ENCODE measurements at regions not wholly inside any gene's neighbourhood (a gene's known extent, or its start where the extent isn't known, plus 50 kb on each side); places are given as distances from the start of the nearest gene placed in this dataset.

GRCh38 chr12:113735131-113735530 lies 231.0 kb downstream of the RBM19 start:
- H3K27me3 ChIP-seq (ENCODE audit: insufficient read depth, poor library complexity, severe bottlenecking), result peaks cover 2% of the 10 kb centered on the region
- H3K4me3 ChIP-seq (replicated peaks; ENCODE audit: insufficient read depth, low read length), result no peak overlapping the region
- no peak for TF ChIP-seq GABPA (IDR thresholded peaks at IDR 0.05; ENCODE audit: low read depth)
- no peak for TF ChIP-seq POLR2AphosphoS5 (IDR thresholded peaks at IDR 0.05; ENCODE audit: low read depth)
- TF ChIP-seq CTCF (IDR thresholded peaks at IDR 0.05; ENCODE audit: insufficient read depth, low read length), result no peak
- no peak for TF ChIP-seq SPI1 (IDR thresholded peaks at IDR 0.05; ENCODE audit: borderline replicate concordance, low read depth)
- TF ChIP-seq REST (IDR thresholded peaks at IDR 0.05; ENCODE audit: insufficient replicate concordance, low read depth), result no peak
- H3K27ac ChIP-seq (replicated peaks), result no peak overlapping the region
- DNase-seq (ENCODE audit: low read depth in 1 of 2, low spot score in 1 of 2), result no peak

DNA sequence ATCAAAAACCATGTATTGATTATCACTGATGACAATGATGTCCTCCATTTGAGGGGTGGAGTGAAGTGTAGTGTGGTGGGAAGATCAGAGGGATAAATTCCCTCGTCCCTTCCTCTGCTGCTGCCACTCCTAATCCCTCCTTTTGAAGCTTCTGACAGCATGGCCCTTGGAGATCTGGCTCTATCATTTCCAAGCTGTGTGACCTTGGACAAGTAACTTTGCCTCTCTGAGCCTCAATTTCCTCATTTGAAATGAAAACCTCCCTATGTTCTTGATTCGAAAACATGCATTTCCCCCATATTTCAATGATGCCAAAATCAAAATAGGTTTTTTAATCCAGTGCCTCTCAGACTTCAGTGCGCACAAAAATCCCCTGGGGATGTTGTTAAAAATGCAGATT lies 231.6 kb downstream of the RBM19 start:
- no peak for DNase-seq (ENCODE audit: low read depth in 1 of 2, low spot score in 1 of 2)
- Histone ChIP-seq H3K4me3 (replicated peaks; ENCODE audit: insufficient read depth, low read length) (no peak overlapping the region), H3K27ac (replicated peaks) (no peak overlapping the region), H3K27me3 (ENCODE audit: insufficient read depth, poor library complexity, severe bottlenecking) (peaks cover 2% of the 10 kb centered on the region)
- TF ChIP-seq CTCF (IDR thresholded peaks at IDR 0.05; ENCODE audit: insufficient read depth, low read length), result no peak
- TF ChIP-seq REST (IDR thresholded peaks at IDR 0.05; ENCODE audit: insufficient replicate concordance, low read depth), result no peak
- TF ChIP-seq POLR2AphosphoS5 (IDR thresholded peaks at IDR 0.05; ENCODE audit: low read depth), result no peak
- no peak for TF ChIP-seq GABPA (IDR thresholded peaks at IDR 0.05; ENCODE audit: low read depth)
- TF ChIP-seq SPI1 (IDR thresholded peaks at IDR 0.05; ENCODE audit: borderline replicate concordance, low read depth), result no peak

DNA sequence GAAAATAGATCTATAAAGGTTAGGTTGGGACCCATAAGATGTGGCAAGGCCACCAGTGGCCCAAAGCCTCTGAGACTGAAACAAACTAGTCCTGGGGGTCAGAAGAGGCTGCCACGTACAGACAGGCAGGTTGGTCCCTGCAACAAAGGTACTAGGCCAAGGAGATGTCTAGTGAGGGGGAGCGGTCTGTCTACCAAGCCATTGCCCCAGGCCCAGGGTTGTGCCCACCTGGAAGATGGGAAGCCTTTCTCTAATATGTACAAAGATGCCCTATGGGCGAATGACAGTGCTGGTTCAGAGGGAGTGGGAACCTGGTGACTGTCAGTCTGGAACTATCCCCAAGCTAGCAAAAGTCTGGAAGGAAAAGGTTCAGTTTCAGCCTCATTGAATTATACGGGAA lies 233.2 kb downstream of the RBM19 start:
- no peaks in the 10 kb centered on the region for H3K27me3 ChIP-seq (ENCODE audit: insufficient read depth, poor library complexity, severe bottlenecking)
- TF ChIP-seq GABPA (IDR thresholded peaks at IDR 0.05; ENCODE audit: low read depth) (no peak), SPI1 (IDR thresholded peaks at IDR 0.05; ENCODE audit: borderline replicate concordance, low read depth) (no peak), REST (IDR thresholded peaks at IDR 0.05; ENCODE audit: insufficient replicate concordance, low read depth) (no peak), POLR2AphosphoS5 (IDR thresholded peaks at IDR 0.05; ENCODE audit: low read depth) (no peak), CTCF (IDR thresholded peaks at IDR 0.05; ENCODE audit: insufficient read depth, low read length) (no peak)
- no peak for DNase-seq (ENCODE audit: low read depth in 1 of 2, low spot score in 1 of 2)
- H3K27ac ChIP-seq (replicated peaks), result no peak overlapping the region
- H3K4me3 ChIP-seq (replicated peaks; ENCODE audit: insufficient read depth, low read length), result no peak overlapping the region

Measured in HL-60 (cell line).